Stomach (tissue), 8 donors: ENCODE measurements at regions not wholly inside any gene's neighbourhood (a gene's known extent, or its start where the extent isn't known, plus 50 kb on each side); places are given as distances from the start of the nearest gene placed in this dataset.

Source experiments
- DNase-seq, 2 donors: peaks; one replicate each; pipeline versions ENCODE4 v3.0.0 to v3.0.0-alpha.2; 2013 to 2019
- H3K27ac ChIP-seq, 5 donors: fragments of 200-600 bp in 4 of 5; sonication (generic) in 4 of 5; one replicate each; pipeline ENCODE4 v1.5.1; 2013 to 2019; ENCODE audit warnings: mild to moderate bottlenecking in 1 of 5, moderate library complexity in 1 of 5
- H3K27me3 ChIP-seq, 3 donors: fragments of 200-600 bp; sonication (generic); one replicate each; pipeline ENCODE4 v1.5.1; 2017 to 2019; ENCODE audit warnings: mixed run types in 1 of 3
- H3K36me3 ChIP-seq, 4 donors: fragments of 200-600 bp; sonication (generic); 1 replicate in 3 of 4; 2 replicates in 1 of 4; pipeline ENCODE4 v1.5.1; 2016 to 2019
- H3K4me1 ChIP-seq, 4 donors: fragments of 200-600 bp; sonication (generic); one replicate each; pipeline ENCODE4 v1.5.1; 2016 to 2019
- H3K4me3 ChIP-seq, 4 donors: fragments of 200-600 bp; sonication (generic) in 3 of 4; one replicate each; pipeline ENCODE4 v1.5.1; 2016 to 2019; ENCODE audit warnings: mild to moderate bottlenecking in 1 of 4
- H3K9me3 ChIP-seq, 4 donors: fragments of 200-600 bp; sonication (generic); one replicate each; pipeline ENCODE4 v1.5.1; 2016 to 2019
- EP300 ChIP-seq: sonication (generic); formaldehyde crosslinking; IDR thresholded peaks from one replicate; pipeline ENCODE4 v1.6.1; 2017; ENCODE audit warnings: antibody characterized with exemption
- POLR2A ChIP-seq, 4 donors: fragments of 450-650 bp; IDR thresholded peaks; one replicate each; pipeline ENCODE4 v1.6.1; 2016; ENCODE audit warnings: antibody characterized with exemption in 4 of 4, control low read depth in 2 of 4, mild to moderate bottlenecking in 1 of 4, moderate library complexity in 1 of 4
- POLR2AphosphoS5 ChIP-seq, 3 donors: sonication (generic); formaldehyde crosslinking; IDR thresholded peaks; one replicate each; pipeline ENCODE4 v1.6.1; 2016; ENCODE audit warnings: antibody characterized with exemption in 3 of 3
- WGBS, 5 donors: extraction: QIAGEN DNeasy Blood & Tissue Kit in 3 of 5; methylation state at CpG; one replicate each; pipeline versions ENCODE4 v1.1.5 to v1.1.7; 2013 to 2018; 5-methylcytosine and 5-hydroxymethylcytosine counted together
- intact Hi-C: fragments of 100-400 bp; cut with DNase I; formaldehyde crosslinking; loops from one replicate; pipeline ENCODE4 v1.15.1; 2023; ENCODE audit warnings: low total_unique reads
- TF ChIP-seq, protein P1 (sequence below), 7 experiments: fragments of 450-650 bp in 4 of 7; fragments of 200-600 bp in 3 of 7; sonication (generic) in 3 of 7; IDR thresholded peaks; one replicate each; pipeline ENCODE4 v1.5.1; 2016 to 2019; ENCODE audit warnings: antibody characterized with exemption in 7 of 7, control low read depth in 2 of 7, mild to moderate bottlenecking in 1 of 7
- donor health status: healthy with polysubstance abuse.
- donor health status: Bipolar disorder and iron deficiency.
- donor health status: healthy.

DNA sequence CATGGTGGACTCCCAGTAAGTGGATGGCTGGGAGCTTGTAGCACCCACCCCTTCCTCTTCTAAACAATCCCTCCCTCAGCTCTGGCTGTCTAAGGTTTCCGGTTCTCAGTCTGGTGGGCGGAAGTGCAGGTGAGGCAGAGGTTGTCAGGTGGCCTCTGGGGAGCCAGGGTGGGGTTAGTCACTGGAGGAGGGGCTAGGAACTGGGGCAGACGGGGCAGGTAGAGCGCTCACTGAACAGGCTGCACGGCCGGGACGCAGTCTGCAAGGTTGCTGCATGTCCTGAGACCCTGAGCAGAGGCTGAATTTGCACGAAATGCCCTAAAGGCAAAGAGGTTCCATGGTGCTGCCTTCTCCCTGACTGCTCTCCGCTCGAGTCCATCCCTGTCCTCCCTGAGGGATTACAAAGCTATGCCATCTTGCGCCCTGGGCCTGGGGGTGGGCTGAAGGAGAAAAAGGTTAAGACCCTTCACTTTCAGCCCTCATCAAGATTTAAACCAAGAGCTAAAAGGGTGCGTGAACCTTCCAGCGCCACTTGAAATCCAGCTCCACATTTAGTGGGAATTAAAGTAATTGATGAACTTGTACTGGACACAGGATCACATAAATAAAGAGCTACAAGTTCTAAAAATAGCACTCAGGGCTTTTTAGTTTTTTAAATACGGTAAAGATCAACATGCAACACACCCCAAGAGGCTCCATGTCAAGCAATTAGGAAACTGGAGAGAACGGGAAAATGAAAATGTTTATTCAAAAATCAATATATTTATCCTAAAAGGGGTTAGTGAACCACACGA, 62.3 kb upstream of the CTBP2 start:
- DNase-seq: no peak
- no peak overlapping the region for H3K4me3 ChIP-seq
- no peaks in the 10 kb centered on the region for H3K4me1 ChIP-seq
- TF ChIP-seq POLR2AphosphoS5 (IDR thresholded peaks at IDR 0.05): no peak
- no peak for TF ChIP-seq POLR2A (IDR thresholded peaks at IDR 0.05)
- no peak for TF ChIP-seq EP300
- TF ChIP-seq, protein P1, sequence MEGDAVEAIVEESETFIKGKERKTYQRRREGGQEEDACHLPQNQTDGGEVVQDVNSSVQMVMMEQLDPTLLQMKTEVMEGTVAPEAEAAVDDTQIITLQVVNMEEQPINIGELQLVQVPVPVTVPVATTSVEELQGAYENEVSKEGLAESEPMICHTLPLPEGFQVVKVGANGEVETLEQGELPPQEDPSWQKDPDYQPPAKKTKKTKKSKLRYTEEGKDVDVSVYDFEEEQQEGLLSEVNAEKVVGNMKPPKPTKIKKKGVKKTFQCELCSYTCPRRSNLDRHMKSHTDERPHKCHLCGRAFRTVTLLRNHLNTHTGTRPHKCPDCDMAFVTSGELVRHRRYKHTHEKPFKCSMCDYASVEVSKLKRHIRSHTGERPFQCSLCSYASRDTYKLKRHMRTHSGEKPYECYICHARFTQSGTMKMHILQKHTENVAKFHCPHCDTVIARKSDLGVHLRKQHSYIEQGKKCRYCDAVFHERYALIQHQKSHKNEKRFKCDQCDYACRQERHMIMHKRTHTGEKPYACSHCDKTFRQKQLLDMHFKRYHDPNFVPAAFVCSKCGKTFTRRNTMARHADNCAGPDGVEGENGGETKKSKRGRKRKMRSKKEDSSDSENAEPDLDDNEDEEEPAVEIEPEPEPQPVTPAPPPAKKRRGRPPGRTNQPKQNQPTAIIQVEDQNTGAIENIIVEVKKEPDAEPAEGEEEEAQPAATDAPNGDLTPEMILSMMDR (IDR thresholded peaks at IDR 0.05): no peak
- H3K36me3 ChIP-seq: no peaks in the 10 kb centered on the region
- no peaks in the 10 kb centered on the region for H3K9me3 ChIP-seq
- H3K27ac ChIP-seq: no peak overlapping the region
- 61 to 70% (median 63%) methylated on average over 16 of the region's 16 CpGs for WGBS, 5 donors
- intact Hi-C loops: no loop called here
- H3K27me3 ChIP-seq: peaks cover 0 to 14% (median 0%) of the 10 kb centered on the region in 3 donors

DNA sequence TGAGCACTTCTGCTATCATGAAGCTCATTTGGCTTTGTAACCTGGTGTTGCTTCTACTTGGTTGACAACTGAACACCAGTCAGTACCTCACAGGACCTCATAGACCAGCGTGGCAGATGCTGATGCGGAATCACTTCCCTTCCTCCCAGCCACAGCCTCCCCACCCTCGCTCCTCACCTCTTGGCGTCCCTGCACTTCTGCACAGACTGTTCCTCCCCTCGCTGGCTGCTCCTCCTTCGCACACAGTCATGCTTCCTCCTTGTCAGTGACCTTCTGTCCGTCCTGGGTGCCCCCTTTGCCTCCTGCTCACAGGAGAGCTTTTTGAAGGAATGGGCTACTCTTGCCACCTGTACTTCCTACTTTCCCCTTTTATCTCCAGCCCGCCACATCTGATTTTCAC, 61.4 kb upstream of the CTBP2 start:
- Histone ChIP-seq H3K36me3 (no peaks in the 10 kb centered on the region), H3K4me1 (no peaks in the 10 kb centered on the region), H3K9me3 (no peaks in the 10 kb centered on the region), H3K27me3 (peaks cover 0 to 14% (median 0%) of the 10 kb centered on the region in 3 donors), H3K27ac (no peak overlapping the region), H3K4me3 (no peak overlapping the region)
- TF ChIP-seq EP300 (no peak), POLR2A (IDR thresholded peaks at IDR 0.05) (no peak), POLR2AphosphoS5 (IDR thresholded peaks at IDR 0.05) (no peak)
- TF ChIP-seq, protein P1 (IDR thresholded peaks at IDR 0.05): no peak
- intact Hi-C loops: no loop called here
- 79 to 92% (median 82%) methylated on average over 8 of the region's 8 CpGs for WGBS, 5 donors
- no peak for DNase-seq

- no peaks in the 10 kb centered on the region for H3K4me1 ChIP-seq
- H3K4me3 ChIP-seq: no peak overlapping the region
- H3K27ac ChIP-seq: no peak overlapping the region
- no peaks in the 10 kb centered on the region for H3K36me3 ChIP-seq
- TF ChIP-seq POLR2AphosphoS5 (IDR thresholded peaks at IDR 0.05): no peak
- TF ChIP-seq EP300: no peak
- TF ChIP-seq, protein P1 (IDR thresholded peaks at IDR 0.05): no peak
- TF ChIP-seq POLR2A (IDR thresholded peaks at IDR 0.05): no peak
- DNase-seq: no peak
- intact Hi-C loops: no loop called here
- H3K27me3 ChIP-seq: peaks cover 0 to 14% (median 0%) of the 10 kb centered on the region in 3 donors
- 84 to 92% (median 86%) methylated on average over 4 of the region's 4 CpGs for WGBS, 5 donors
- no peaks in the 10 kb centered on the region for H3K9me3 ChIP-seq
These were observed 59.4 kb upstream of the CTBP2 start for GRCh38 chr10:125219776-125220175.

DNA sequence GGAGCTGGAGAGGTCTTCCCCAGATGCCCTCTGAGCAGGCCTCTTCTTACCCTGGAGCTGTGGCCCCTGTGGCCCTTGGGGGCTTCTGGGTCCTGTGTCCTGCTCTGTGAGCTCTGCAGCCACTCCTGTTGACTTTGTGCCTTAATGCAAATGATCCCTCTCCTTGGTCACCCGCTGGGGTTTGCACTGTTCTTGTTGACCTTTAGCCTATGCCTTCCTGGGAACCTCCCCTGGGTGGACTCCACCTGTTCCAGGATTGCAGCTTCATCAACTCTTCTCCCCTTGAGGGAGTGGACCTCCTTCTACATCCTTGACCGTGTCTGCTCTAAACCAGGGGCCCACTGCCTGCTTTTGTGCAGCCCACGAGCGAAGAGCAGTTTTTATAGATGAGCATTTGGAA, 58.6 kb upstream of the CTBP2 start:
- no peaks in the 10 kb centered on the region for H3K9me3 ChIP-seq
- H3K27me3 ChIP-seq: peaks cover 0 to 14% (median 0%) of the 10 kb centered on the region in 3 donors
- DNase-seq: no peak
- intact Hi-C loops: no loop called here
- TF ChIP-seq, protein P1 (IDR thresholded peaks at IDR 0.05): no peak
- no peaks in the 10 kb centered on the region for H3K36me3 ChIP-seq
- no peak overlapping the region for H3K4me3 ChIP-seq
- H3K27ac ChIP-seq: no peak overlapping the region
- WGBS, 5 donors: 76 to 85% (median 83%) methylated on average over 4 of the region's 4 CpGs
- H3K4me1 ChIP-seq: no peaks in the 10 kb centered on the region
